ENCODE measurements at regions not wholly inside any gene's neighbourhood (a gene's known extent, or its start where the extent isn't known, plus 50 kb on each side); places are given as distances from the start of the nearest gene placed in this dataset.

DNA sequence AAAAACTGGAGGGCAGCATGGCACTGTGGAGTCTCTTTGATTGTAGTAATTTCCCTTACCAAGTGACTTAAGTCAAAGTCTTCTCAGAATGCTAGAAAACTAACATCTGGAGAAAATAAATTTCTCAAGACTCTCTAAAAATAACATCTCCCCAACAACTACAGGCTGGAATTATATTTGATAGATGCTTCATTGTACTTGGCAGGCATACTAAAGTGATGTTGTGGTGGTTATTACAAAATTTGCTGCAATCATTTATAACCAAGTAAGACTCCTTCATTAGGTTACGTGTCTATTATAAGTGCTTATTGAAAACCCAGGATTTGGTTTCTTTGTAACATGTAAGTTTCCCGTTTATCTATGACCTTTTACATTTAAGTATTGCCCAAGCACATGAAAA lies 132.9 kb upstream of the NRIP1 start:
- no TSS peak for BruUV-seq (replicated peaks)
- no peak overlapping the region for H3K4me3 ChIP-seq
- ChIA-PET CTCF (interaction anchor here (1.0 kb wide), 1 partner anchor 30 kb away, joined by 3 read pairs; no protein-coding TSS in a partner anchor), SMC1A (ENCODE audit: uncharacterized antibody, unreplicated experiment) (no interaction called here), POLR2A (no interaction called here), RAD21 (ENCODE audit: unreplicated experiment) (no interaction called here)
- DNase-seq (ENCODE audit: low read depth, low spot score) (no peak), FAIRE-seq (no peak), ATAC-seq (no peak)
- TF ChIP-seq CEBPB (IDR thresholded peaks at IDR 0.05; ENCODE audit: borderline replicate concordance in 1 of 2, low read depth in 2 of 2, low read length in 2 of 2), result no peak
- TF ChIP-seq PML (IDR thresholded peaks at IDR 0.05; ENCODE audit: low read length), result no peak
- no peak for TF ChIP-seq CHD1 (IDR thresholded peaks at IDR 0.05; ENCODE audit: low read depth, low read length)
- TF ChIP-seq, protein P1, sequence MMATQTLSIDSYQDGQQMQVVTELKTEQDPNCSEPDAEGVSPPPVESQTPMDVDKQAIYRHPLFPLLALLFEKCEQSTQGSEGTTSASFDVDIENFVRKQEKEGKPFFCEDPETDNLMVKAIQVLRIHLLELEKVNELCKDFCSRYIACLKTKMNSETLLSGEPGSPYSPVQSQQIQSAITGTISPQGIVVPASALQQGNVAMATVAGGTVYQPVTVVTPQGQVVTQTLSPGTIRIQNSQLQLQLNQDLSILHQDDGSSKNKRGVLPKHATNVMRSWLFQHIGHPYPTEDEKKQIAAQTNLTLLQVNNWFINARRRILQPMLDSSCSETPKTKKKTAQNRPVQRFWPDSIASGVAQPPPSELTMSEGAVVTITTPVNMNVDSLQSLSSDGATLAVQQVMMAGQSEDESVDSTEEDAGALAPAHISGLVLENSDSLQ (IDR thresholded peaks at IDR 0.05), result no peak
- TF ChIP-seq SPI1 (IDR thresholded peaks at IDR 0.05; ENCODE audit: borderline replicate concordance, insufficient read depth, low read depth, low read length), result no peak
- TF ChIP-seq WRNIP1 (IDR thresholded peaks at IDR 0.05; ENCODE audit: borderline replicate concordance, low read depth, low read length), result no peak
- TF ChIP-seq TAF1 (IDR thresholded peaks at IDR 0.05; ENCODE audit: borderline replicate concordance, low read depth, low read length), result no peak
- no peak for TF ChIP-seq ZNF274 (IDR thresholded peaks at IDR 0.05; ENCODE audit: insufficient read depth, insufficient read length)
- TF ChIP-seq ESRRA (IDR thresholded peaks at IDR 0.05; ENCODE audit: low read length), result no peak
- no peak for TF ChIP-seq GATAD2B (conservative IDR thresholded peaks at IDR 0.05; ENCODE audit: low read depth)
- TF ChIP-seq, protein P2, sequence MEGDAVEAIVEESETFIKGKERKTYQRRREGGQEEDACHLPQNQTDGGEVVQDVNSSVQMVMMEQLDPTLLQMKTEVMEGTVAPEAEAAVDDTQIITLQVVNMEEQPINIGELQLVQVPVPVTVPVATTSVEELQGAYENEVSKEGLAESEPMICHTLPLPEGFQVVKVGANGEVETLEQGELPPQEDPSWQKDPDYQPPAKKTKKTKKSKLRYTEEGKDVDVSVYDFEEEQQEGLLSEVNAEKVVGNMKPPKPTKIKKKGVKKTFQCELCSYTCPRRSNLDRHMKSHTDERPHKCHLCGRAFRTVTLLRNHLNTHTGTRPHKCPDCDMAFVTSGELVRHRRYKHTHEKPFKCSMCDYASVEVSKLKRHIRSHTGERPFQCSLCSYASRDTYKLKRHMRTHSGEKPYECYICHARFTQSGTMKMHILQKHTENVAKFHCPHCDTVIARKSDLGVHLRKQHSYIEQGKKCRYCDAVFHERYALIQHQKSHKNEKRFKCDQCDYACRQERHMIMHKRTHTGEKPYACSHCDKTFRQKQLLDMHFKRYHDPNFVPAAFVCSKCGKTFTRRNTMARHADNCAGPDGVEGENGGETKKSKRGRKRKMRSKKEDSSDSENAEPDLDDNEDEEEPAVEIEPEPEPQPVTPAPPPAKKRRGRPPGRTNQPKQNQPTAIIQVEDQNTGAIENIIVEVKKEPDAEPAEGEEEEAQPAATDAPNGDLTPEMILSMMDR (IDR thresholded peaks at IDR 0.05 in 2 of 3, conservative IDR thresholded peaks at IDR 0.05 in 1 of 3; ENCODE audit: control insufficient read depth in 2 of 3, extremely low read depth in 1 of 3, insufficient read depth in 1 of 3, low read depth in 3 of 3, low read length in 3 of 3), result no peak
- TF ChIP-seq, protein P3, sequence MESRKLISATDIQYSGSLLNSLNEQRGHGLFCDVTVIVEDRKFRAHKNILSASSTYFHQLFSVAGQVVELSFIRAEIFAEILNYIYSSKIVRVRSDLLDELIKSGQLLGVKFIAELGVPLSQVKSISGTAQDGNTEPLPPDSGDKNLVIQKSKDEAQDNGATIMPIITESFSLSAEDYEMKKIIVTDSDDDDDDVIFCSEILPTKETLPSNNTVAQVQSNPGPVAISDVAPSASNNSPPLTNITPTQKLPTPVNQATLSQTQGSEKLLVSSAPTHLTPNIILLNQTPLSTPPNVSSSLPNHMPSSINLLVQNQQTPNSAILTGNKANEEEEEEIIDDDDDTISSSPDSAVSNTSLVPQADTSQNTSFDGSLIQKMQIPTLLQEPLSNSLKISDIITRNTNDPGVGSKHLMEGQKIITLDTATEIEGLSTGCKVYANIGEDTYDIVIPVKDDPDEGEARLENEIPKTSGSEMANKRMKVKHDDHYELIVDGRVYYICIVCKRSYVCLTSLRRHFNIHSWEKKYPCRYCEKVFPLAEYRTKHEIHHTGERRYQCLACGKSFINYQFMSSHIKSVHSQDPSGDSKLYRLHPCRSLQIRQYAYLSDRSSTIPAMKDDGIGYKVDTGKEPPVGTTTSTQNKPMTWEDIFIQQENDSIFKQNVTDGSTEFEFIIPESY (IDR thresholded peaks at IDR 0.05), result no peak
- WGBS (ENCODE audit: insufficient coverage, insufficient replicate concordance, low lambda C conversion rate, missing lambda C conversion rate), result 0% methylated on average over 2 of the region's 2 CpGs
- H2AFZ ChIP-seq (ENCODE audit: control insufficient read depth, low read depth, low read length), result no peak overlapping the region
- no peak overlapping the region for H3K27ac ChIP-seq (ENCODE audit: control insufficient read depth, insufficient read depth)
- no peaks in the 10 kb centered on the region for H3K4me1 ChIP-seq (ENCODE audit: control insufficient read depth, insufficient read depth, low read length)
- no peak overlapping the region for H3K4me2 ChIP-seq (ENCODE audit: control insufficient read depth, insufficient read depth)
- H3K36me3 ChIP-seq (ENCODE audit: control insufficient read depth in 2 of 2, insufficient read depth in 2 of 2, low read length in 1 of 2), result no peaks in the 10 kb centered on the region
- in situ Hi-C loops (cut with MboI), result no loop called here
- H3K9me3 ChIP-seq (replicated peaks; ENCODE audit: control insufficient read depth, insufficient read depth, low read length), result no peaks in the 10 kb centered on the region
- no peaks in the 10 kb centered on the region for H4K20me1 ChIP-seq (ENCODE audit: control insufficient read depth, insufficient read depth)
- H3K9ac ChIP-seq (ENCODE audit: control insufficient read depth, insufficient read depth, low read length), result no peak overlapping the region
- intact Hi-C loops (cut with micrococcal nuclease; ENCODE audit: unreplicated experiment), result loop anchor here (5.0 kb wide), 1 partner anchor 60 kb away; no protein-coding TSS in a partner anchor
- H3K79me2 ChIP-seq (ENCODE audit: control insufficient read depth, insufficient read depth, low read length), result no peaks in the 10 kb centered on the region
- no peaks in the 10 kb centered on the region; a peak in 1 of 4 replicates for H3K27me3 ChIP-seq (replicated peaks in 1 of 2; ENCODE audit: control insufficient read depth in 2 of 2, insufficient read depth in 2 of 2, low read length in 1 of 2)
